HG03520 (cell line): ENCODE measurements at regions not wholly inside any gene's neighbourhood (a gene's known extent, or its start where the extent isn't known, plus 50 kb on each side); places are given as distances from the start of the nearest gene placed in this dataset.
"Not testable (repeated sequence)": the region's sequence is repeated elsewhere in the genome, so short reads cannot be mapped to it uniquely, and the experiment has no call there.

Experiments
- ATAC-seq: cut with Tn5 transposase; IDR thresholded peaks from one replicate; pipeline ENCODE4 v1.9.1; 2021; ENCODE audit warnings: mild to moderate bottlenecking, moderate library complexity; ENCODE audit not compliant: unreplicated experiment

DNA sequence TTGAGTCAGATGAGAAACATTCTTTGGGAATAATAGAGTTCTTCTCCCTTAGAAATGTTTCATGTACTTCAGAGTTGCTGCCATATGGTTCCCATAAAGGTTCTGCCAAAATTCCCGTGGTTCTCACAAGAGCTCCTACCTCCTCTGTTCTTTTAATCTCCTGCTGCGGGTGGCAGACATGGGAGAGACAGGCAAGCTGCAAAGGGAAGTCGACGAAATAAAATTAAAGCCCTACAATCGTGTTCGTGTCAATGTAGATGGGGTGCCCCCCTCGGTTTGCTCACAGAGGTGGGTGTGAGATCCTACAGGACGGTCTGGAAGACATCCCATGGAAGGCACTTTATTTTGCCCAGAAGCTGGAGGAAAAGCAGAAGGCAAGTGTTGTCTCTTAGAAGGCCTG lies 276.0 kb downstream of the RWDD3 start:
- ATAC-seq, result no peak

DNA sequence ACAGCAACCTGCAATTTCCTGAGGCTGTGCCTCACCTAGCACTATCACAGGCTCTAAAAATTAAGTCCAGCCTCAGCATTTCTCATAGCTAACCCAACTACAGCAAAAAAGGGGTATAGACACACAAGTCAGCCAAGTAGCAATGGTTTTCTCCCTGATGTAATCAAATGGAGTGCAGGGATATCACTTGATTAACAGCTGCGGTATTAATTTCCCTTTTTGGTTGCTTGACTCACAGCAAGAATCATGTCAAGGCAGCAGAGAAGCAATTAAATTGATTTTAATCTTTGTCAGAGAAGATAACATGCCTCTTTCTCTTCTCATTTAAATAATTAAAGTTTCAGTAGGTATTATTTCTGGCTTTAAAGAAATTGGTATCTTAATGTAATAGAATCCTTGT lies 278.9 kb downstream of the RWDD3 start:
- ATAC-seq, result no peak

DNA sequence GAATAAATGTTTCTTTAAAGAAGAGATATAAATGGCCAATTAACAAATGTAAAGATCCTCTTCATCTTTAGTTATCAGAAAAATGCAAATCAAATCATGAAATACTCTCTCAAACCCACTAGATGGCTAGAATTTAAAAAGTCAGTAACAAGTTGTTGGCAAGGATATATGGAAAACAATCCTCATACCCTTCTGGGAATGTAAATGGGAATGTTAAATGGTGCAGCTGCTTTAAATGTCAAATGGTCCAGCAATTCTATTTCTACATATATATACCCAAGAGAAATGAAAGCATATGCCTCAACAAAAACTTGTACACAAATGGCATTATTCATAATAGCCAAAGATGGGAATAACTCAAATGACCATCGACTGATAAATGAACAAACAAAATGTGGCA lies 283.5 kb downstream of the RWDD3 start:
- no peak for ATAC-seq

DNA sequence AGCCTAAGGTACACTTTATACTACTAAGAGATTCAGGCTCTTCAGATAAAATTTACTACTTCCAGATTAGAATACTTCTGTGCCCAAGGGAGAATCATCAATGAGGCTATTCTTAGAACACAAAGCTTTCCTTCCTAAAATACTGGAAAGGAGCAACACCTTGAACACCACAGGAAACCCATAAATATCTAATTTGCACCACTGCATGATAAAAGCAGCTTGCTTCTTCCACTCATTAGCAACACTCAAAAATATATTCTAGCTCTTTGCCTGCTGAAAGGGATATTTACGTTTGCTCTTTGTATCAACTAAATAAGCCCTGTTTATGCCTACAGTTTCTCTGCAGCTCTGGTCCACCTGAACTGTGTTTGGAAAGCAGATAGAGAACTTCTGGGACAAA lies 284.3 kb downstream of the RWDD3 start:
- ATAC-seq, result no peak

DNA sequence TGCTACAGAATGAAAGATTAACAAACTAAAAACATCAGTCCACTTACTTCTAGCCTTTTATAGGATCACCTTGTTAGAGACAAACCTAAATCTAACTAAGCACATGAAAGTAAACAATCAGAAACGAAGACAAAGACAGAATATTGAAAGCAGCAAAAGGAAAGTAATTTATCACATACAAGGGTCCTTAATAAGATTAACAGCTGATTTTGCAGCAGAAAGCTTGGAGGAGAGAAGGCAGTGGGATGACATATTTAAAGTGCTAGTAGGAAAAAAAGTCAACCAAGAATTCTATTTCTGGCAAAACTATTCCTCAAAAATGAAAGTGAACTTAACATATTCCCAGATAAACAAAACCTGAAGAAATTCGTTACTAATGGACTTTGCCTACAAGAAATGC lies 286.4 kb downstream of the RWDD3 start:
- ATAC-seq, result no peak

DNA sequence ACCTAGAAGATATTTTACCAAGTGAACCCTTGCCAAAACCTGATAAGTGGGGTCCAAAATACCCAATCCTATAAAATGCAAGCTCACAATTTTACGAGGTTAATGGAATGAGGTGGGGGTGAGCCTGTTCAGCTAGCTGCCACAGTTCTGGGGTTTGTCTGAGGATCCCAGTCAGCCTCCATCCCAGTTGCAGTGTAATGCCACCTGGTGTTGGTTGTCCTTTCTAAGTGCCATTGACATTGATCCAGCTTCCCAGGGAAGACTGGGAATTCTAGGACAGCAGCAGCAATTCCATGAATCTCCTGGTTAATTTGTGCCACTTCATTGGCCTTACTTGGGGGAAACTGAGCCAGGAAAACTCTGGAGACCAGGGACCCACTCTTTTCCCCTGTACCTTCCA lies 298.3 kb downstream of the RWDD3 start:
- no peak for ATAC-seq

DNA sequence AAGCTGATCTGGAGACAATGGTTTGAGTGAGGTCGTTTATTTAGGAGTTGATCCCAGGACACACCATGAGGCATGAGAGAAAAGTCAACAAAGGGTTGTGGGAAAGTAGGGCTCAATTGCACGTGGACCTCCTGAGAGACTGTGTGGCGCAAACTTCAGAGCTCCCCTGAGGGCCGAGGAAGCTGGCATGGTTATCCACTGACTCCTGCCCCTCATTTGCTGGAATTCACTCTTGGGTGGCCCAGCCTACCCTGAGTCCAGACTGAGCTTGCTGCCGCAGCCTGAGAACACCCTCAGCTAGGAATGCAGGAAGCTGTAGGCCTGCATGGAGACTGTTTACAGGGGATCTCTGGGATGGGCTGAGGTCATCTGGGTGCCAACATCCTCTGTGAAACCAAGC lies 301.0 kb downstream of the RWDD3 start:
- no peak for ATAC-seq

DNA sequence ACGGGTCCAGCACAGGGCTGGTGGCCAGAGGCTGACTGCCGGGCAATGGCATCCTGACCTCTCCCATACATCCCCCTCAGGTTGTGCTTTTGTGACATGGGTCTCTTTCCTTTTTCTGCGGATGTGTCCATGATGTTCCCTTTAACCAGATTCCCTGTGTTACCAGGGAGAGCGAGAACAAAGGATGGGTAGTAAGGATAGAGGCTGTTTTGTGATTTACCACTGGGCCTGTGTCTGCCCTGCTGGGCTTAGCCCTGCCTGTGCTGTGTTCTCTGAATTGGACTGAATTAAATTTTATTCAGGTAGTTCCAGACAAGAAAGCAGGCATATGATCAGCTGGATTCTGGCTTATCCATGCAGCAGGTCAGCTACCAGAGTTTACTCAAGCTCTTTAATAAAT lies 301.6 kb downstream of the RWDD3 start:
- ATAC-seq, result no peak

DNA sequence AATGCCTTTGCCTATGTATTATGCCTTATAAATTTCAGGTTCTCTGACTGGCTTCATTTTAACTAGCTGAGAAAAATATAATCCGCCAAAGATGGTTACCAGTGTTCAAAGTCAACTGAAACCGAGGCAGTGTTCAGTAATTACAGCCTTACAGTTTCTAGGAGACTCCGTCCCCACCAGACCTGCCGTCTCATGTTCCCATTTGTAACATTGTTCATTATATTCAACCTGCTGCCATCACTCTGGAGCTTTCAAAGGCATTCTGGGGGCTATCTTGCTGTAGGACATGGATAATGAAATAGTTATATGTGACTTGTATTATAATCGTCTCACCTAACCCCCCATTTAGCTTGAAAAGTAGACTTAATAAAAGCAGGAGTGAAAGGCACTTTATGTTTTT lies 302.5 kb downstream of the RWDD3 start:
- ATAC-seq, result no peak

DNA sequence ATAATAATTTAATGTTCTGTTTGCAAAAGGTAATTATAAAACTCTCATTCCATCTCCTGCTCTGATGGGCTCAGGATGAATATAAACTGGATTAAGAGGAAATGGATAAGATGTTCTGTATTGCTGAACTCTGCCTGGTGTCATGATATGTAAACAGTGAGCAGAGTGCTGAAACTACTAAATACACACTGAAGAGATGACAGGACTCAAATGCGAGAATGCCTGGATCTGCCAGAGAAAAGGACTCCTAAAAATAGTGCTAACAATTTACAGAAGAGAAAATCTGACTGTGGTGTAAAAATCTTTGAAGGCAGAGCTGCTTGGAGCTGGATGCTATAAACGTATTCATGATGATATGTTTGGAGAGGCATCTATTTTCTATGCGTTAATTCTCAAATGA lies 303.2 kb downstream of the RWDD3 start:
- ATAC-seq, result no peak

DNA sequence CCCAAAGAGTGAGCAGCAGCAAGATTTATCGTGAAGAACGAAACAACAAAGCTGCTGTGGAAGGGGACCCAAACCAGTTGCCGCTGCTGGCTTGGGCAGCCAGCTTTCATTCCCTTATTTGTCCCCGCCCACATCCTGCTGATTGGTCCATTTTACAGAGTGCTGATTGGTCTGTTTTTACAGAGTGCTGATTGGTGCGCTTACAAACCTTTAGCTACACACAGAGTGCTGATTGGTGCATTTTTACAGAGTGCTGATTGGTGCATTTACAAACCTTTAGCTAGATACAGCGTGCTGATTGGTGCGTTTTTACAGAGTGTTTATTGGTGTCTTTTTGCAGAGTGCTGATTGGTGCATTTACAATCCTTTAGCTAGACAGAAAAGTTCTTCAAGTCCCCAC lies 304.2 kb downstream of the RWDD3 start:
- ATAC-seq, result not testable (repeated sequence)

DNA sequence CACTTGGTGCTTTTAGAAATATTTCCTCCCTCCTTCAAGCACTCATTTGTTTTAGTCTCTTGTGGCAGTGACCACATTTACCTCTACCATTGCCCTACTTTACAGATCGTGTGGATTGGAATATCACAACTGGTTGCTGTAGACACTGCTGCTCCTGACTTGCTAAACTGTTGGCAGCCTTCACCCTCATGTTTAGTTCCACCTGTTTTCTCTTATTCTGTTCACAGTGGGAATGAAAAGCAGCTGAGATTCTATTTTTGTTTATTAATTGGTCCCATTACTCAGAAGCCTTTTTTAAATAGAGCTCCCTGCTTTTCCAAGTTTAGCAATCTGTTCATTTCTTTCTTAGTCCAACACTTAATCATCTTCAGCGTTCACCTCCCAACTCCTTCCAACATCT lies 308.9 kb downstream of the RWDD3 start:
- ATAC-seq, result no peak

DNA sequence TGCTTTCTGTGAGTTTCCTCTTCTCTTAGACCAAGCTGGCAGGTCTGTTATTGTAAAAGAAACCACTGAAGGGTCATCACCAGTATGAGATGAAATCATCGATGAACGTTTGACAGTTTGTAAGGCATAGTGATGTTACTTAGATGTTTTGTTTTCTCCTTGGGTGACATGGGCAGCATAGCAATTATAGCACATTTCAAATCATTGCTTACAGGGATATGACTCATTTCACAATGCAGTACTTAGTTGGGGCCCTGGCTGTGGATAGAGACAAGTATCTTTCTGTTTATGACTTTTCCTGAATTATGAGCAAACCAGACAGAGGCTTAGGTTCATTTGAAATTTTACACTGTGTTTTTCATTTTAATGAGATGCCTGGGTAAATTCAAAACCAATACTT lies 313.0 kb downstream of the RWDD3 start:
- ATAC-seq, result no peak

DNA sequence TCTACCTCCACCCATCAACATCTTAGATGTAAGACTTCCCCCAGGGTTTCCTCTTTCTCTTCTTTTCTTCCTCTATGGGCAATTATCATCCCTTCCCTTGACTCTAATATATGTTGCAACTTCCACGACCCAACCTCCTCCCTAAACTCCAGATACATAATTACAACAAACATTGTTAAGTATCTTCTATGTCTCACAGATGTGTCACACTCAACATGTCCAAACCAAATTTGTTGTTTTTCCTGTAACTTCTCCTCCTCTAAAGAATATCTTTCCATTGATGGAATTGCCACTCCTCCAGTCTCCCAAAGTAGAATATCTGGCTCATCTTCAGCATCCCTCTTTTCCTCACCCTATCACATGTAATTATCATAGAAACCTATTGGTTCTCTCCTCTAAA lies 314.2 kb downstream of the RWDD3 start:
- no peak for ATAC-seq

DNA sequence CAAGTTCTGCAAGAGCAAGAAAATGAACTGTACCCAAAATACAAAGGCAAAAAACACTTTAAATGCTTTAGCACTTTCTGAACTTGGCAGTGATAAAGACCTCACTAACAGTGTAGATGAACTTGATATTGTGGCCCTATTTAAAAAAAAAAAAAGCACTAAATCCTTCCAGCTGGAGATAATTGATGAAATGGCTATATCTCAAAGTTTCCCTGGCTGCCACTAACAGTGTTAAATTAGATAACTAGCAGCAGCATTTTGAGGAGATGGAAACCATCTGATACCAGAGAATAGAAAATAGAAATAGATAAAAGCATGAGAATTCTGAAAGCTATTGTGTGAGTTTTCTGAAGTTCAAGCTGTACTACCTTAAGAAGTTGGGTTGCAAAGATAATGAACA lies 317.2 kb downstream of the RWDD3 start:
- no peak for ATAC-seq

DNA sequence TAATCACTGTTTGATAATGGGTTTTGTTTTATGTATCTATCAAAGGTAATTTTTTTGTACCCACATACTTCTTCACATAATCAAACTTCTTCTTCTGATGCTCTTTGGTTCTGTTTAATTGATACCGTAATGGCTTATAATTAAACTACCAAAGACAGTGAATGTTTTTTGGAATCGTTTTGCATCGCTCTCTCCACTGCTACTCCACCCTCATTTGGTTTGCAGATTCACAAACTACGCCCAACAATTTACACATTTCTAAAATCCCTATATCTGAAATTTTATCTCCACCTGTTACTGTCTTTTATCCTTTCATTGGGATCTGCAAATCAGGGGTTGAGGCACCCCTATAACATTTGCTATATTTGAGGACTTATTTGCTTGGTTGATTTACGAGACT lies 319.6 kb downstream of the RWDD3 start:
- no peak for ATAC-seq

DNA sequence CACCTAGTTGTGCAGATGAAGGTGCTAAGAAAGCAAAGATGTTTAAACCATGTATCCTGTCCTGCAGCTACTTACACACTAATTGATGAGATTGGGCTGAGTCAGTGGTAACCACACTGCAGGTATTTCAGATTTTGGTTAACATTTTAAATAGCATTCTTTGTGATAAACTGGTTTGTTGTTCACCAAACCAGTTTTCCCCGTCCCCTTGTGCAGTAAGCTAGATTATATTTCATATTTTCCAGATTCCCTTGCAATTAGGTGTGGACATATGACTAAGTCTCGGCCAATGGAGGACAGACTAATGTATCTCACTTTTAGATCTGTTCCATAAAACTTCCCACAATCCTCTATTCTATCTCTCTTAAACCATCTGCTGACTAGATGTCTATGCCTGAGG lies 320.4 kb downstream of the RWDD3 start:
- ATAC-seq, result no peak

DNA sequence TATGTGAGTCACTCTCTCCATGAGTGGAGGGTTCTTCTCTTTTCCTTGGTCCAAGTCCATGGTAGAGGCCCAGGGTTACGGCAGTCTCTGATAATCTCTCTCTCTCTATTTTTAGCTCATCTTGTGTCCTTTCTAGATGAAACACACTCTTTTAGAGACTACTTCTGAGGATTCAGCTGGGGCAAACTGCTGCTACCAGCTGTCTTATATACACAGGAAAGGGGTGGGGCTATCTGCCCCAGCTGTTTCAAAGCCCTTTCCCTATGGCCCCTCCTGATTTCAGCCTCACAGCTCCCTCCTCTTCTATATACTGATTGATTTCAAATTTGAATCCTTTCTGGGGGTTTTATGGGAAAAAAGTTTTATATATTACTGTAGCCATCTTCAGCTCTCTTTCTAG lies 324.8 kb downstream of the RWDD3 start:
- ATAC-seq, result no peak

DNA sequence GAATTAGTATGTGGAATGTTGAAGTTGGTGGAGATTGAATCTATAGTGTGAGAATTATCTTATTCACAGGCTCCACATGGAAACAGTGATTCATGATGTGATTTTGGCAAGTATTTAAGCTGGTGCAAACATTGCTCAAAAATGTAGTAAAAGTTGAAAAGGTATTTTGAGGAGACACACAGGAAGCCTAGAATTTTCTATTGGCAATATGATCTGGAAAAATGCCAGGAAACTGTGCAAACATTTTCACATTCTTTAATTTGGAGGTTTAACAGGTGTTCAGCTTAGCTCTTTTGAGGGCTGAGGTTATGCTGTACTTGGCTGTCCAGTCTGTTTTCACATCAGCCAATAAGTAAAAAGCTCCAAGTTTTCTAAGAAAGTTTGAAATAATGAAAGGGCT lies 327.3 kb downstream of the RWDD3 start:
- no peak for ATAC-seq

DNA sequence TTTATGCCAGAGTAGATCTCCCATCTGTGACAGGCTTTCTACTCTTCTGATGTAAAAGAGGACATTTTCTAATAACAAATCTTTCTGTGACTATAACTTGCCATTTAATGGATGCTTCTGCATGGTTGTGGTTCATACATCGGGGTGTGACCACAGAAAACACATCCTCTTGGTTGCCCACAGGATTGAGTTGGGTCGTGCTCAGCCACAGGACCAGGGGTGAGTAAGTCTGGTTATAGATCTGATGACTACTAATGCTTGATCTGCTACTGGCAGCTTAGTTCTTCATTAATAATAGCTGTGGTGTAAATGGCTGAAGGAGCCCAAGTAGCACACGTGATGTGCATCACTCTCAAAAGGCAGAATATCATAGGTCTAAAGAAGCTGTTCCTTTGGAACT lies 328.2 kb downstream of the RWDD3 start:
- no peak for ATAC-seq

DNA sequence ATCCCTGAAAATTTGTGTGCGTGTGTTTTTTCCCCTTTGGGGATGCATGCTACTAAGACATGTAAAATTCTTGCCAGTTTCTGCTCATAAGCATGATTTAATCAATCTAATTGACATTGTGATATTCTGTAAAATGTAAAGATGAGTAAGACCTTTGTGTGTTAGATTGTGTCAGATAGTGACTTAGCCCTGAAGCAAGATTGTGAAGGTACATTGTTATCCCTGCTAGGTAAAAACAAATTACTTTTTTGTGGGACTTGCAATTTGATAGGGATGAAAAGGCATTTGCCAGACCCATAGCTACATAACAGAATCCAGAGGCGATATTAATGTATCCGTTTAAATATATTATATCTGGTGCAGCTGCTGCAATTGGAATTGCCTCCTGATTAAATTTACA lies 338.0 kb downstream of the RWDD3 start:
- no peak for ATAC-seq

DNA sequence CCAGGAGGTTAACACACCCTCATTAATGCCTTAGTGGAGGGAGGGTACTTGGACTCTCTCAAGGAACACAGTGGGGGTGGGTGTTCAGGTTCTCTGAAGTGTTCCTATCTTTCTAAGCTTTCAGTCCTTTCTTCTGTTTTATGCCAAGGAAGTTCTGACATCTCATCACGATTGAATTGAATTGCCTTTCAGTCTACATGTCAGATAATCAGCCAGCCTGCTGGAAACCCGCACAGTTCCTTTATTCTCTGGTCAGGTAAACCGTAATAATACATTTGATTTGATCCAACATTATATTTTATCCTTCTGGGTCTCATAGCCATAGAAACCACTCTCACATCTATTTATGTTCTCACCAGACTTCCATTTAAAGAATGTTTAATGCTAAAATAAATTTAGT lies 339.0 kb downstream of the RWDD3 start:
- no peak for ATAC-seq

DNA sequence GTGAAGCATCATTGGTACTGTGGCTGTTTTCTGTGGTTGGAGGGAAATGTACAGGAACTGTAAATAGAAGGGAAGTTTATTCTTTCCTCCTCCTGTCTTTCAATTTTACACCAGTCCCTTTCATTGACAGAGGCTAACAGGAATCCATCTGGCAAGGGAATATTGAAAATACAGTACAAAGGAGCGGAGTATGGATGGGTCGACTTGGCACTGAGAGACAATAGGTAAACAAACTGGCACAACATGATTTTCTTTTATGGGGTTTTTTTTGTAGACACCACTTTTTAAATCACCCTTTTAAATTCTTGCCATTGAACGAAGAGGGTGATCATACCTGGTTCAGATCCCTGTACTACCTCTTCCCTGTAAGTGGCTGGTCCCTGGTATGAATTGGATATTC lies 341.3 kb downstream of the RWDD3 start:
- no peak for ATAC-seq

DNA sequence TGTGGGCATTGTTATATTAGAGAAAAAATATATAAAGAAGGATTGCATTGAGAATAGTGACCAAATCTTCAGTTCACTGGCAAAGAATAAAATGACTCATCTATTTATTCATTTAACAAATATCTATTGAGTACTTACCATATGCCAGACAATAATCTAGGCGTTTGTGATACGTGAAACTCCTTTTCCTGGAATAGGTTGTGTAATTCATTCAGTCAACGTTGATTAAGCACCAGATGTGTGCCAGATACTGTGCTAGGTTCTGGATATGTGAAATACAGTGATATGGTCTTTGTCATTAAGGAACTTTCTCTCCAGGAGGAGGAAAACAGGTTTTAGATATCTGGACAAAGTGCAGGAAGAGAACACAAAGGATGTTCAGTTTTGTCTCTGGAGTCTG lies 344.5 kb downstream of the RWDD3 start:
- no peak for ATAC-seq
